GM12891 (cell line): ENCODE measurements at regions not wholly inside any gene's neighbourhood (a gene's known extent, or its start where the extent isn't known, plus 50 kb on each side); places are given as distances from the start of the nearest gene placed in this dataset.
A peak's percentile ranks its signal among the peaks of the same experiment; 100 is the strongest.
"Not testable (repeated sequence)": the region's sequence is repeated elsewhere in the genome, so short reads cannot be mapped to it uniquely, and the experiment has no call there.

Experiments
- DNase-seq: peaks from one replicate; pipeline ENCODE4 v3.0.0; 2011; ENCODE audit warnings: low spot score; ENCODE audit not compliant: insufficient read length
- FAIRE-seq: peaks from 2 replicates; lab custom pipeline; 2011; peaks lifted over from hg19 to GRCh38; lab: Jason Lieb, UNC
- PAX5 ChIP-seq: IDR thresholded peaks from 2 replicates; pipeline ENCODE4 v1.6.1; 2011; ENCODE audit warnings: low read length, moderate library complexity, mild to moderate bottlenecking; ENCODE audit not compliant: insufficient read depth, severe bottlenecking
- POLR2A ChIP-seq: IDR thresholded peaks from 2 replicates; pipeline ENCODE4 v1.6.1; 2011; ENCODE audit warnings: low read depth, low read length, control low read depth
- POLR2AphosphoS5 ChIP-seq: IDR thresholded peaks from 2 replicates; pipeline ENCODE4 v1.6.1; 2011; ENCODE audit warnings: low read depth, low read length, control low read depth
- POU2F2 ChIP-seq: IDR thresholded peaks from 2 replicates; pipeline ENCODE4 v1.6.1; 2011; ENCODE audit warnings: low read depth, mild to moderate bottlenecking, control low read depth, low read length, moderate library complexity
- SPI1 ChIP-seq: IDR thresholded peaks from 2 replicates; pipeline ENCODE4 v1.6.1; 2011; ENCODE audit warnings: low read depth, low read length, control low read depth
- TAF1 ChIP-seq: IDR thresholded peaks from 2 replicates; pipeline ENCODE4 v1.6.1; 2011; ENCODE audit warnings: low read depth, low read length, control low read depth

GRCh38 chrX:120719622-120720021, 89.8 kb upstream of the C1GALT1C1 start:
- no peak for TF ChIP-seq TAF1
- TF ChIP-seq SPI1: no peak
- TF ChIP-seq POU2F2: no peak
- no peak for TF ChIP-seq POLR2AphosphoS5
- no peak for TF ChIP-seq POLR2A
- no peak for TF ChIP-seq PAX5
- no peak for FAIRE-seq
- no peak for DNase-seq

- no peak for TF ChIP-seq POLR2AphosphoS5
- TF ChIP-seq POU2F2: no peak
- no peak for TF ChIP-seq TAF1
- no peak for TF ChIP-seq POLR2A
- no peak for TF ChIP-seq PAX5
- TF ChIP-seq SPI1: no peak
- no peak for DNase-seq
- no peak for FAIRE-seq
Measured at GRCh38 chrX:120718969-120719368, 89.1 kb upstream of the C1GALT1C1 start.

- peak; percentile 62 for FAIRE-seq
- DNase-seq: not testable (repeated sequence)
Measured at GRCh38 chrX:120702337-120702736, 72.5 kb upstream of the C1GALT1C1 start.

GRCh38 chrX:120697053-120697452, 67.2 kb upstream of the C1GALT1C1 start:
- DNase-seq: no peak
- TF ChIP-seq POLR2AphosphoS5 (no peak), SPI1 (no peak), PAX5 (no peak), POLR2A (no peak), POU2F2 (no peak), TAF1 (no peak)
- FAIRE-seq: peak; percentile 92

- no peak for TF ChIP-seq PAX5
- TF ChIP-seq SPI1: no peak
- TF ChIP-seq TAF1: no peak
- TF ChIP-seq POU2F2: no peak
- TF ChIP-seq POLR2A: no peak
- no peak for DNase-seq
- no peak for FAIRE-seq
Measured at GRCh38 chrX:120692319-120692718, 62.5 kb upstream of the C1GALT1C1 start.

- TF ChIP-seq POU2F2: no peak
- TF ChIP-seq POLR2AphosphoS5: no peak
- TF ChIP-seq TAF1: no peak
- TF ChIP-seq SPI1: no peak
- TF ChIP-seq PAX5: no peak
- no peak for TF ChIP-seq POLR2A
- no peak for DNase-seq
- no peak for FAIRE-seq
Measured at GRCh38 chrX:120690941-120691340, 61.1 kb upstream of the C1GALT1C1 start.

- no peak for TF ChIP-seq POLR2AphosphoS5
- TF ChIP-seq SPI1: no peak
- FAIRE-seq: peak; percentile 16
- DNase-seq: no peak
Measured at GRCh38 chrX:120690344-120690743, 60.5 kb upstream of the C1GALT1C1 start.

GRCh38 chrX:120680090-120680489, 50.2 kb upstream of the C1GALT1C1 start:
- FAIRE-seq (no peak), DNase-seq (no peak)
- TF ChIP-seq POLR2A: no peak
- TF ChIP-seq PAX5: no peak
